DOHH2 (cell line): ENCODE measurements at regions not wholly inside any gene's neighbourhood (a gene's known extent, or its start where the extent isn't known, plus 50 kb on each side); places are given as distances from the start of the nearest gene placed in this dataset.

Source experiments
- CTCF ChIP-seq: fragments of 200-600 bp; sonication (generic); IDR thresholded peaks from one replicate; pipeline ENCODE4 v1.5.1; 2014; ENCODE audit warnings: antibody characterized with exemption, mild to moderate bottlenecking, low read depth, low read length; ENCODE audit not compliant: poor library complexity, severe bottlenecking
- EZH2phosphoT487 ChIP-seq: fragments of 200-600 bp; sonication (generic); IDR thresholded peaks from 2 replicates; pipeline ENCODE4 v1.6.1; 2017; ENCODE audit warnings: borderline replicate concordance, mild to moderate bottlenecking, antibody characterized with exemption, low read length, moderate library complexity, mixed read lengths

DNA sequence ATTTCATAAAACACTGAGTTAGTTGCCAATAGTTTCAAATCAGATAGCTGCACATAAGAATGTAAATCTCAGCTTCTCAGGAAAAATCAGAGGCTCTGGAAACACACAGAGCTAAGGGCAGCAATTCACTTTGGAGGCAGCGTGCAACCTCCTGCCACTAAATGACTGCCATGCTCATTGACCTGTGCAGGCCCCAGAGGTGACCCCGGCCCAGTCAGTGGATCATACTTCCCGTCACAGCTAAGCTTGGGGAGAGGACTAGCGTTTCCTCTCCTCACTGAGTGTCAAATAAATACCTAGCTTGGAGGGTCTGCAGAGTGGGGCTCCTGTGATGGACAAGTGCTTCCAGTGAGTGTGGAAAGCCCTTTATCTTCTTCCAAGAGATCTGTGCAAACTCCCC lies 67.2 kb downstream of the UQCRFS1 start:
- no peak for TF ChIP-seq CTCF
- TF ChIP-seq EZH2phosphoT487 = no peak
